HCT116 (cell line): ENCODE measurements at regions not wholly inside any gene's neighbourhood (a gene's known extent, or its start where the extent isn't known, plus 50 kb on each side); places are given as distances from the start of the nearest gene placed in this dataset.

ENCODE experiments used
- CTCF ChIP-seq, 3 experiments: fragments of 200-600 bp in 1 of 3; sonication (generic) in 1 of 3; IDR thresholded peaks in 2 of 3; conservative IDR thresholded peaks in 1 of 3; 2 replicates each; pipeline ENCODE4 v1.5.1; 2012 to 2017; ENCODE audit warnings: low read depth in 2 of 3, low read length in 2 of 3, antibody characterized with exemption in 1 of 3, borderline replicate concordance in 1 of 3, control low read depth in 1 of 3, mild to moderate bottlenecking in 1 of 3, mixed read lengths in 1 of 3, mixed run types in 1 of 3, moderate library complexity in 1 of 3; ENCODE audit not compliant: insufficient read depth in 1 of 3
- EZH2 ChIP-seq: fragments of 200-600 bp; sonication (generic); IDR thresholded peaks from 2 replicates; pipeline ENCODE4 v1.6.1; 2017; ENCODE audit warnings: antibody characterized with exemption, mixed run types
- MAX ChIP-seq: IDR thresholded peaks from 2 replicates; pipeline ENCODE4 v1.6.1; 2012
- POLR2A ChIP-seq: IDR thresholded peaks from 2 replicates; pipeline ENCODE4 v1.7.0; 2011; ENCODE audit warnings: borderline replicate concordance; ENCODE audit not compliant: insufficient read depth, insufficient read length; ENCODE audit errors: extremely low read depth
- POLR2AphosphoS5 ChIP-seq: IDR thresholded peaks from 2 replicates; pipeline ENCODE4 v1.6.1; 2011; ENCODE audit warnings: mild to moderate bottlenecking, low read depth, low read length, moderate library complexity
- RAD21 ChIP-seq: IDR thresholded peaks from 2 replicates; pipeline ENCODE4 v1.6.1; 2012; ENCODE audit warnings: low read depth, mild to moderate bottlenecking

- TF ChIP-seq POLR2AphosphoS5 (no peak), CTCF (IDR thresholded peaks at IDR 0.05 in 2 of 3, conservative IDR thresholded peaks at IDR 0.05 in 1 of 3; ENCODE audit: borderline replicate concordance in 1 of 3, insufficient read depth in 1 of 3, low read depth in 2 of 3, low read length in 2 of 3) (no peak), POLR2A (no peak), MAX (no peak), RAD21 (no peak), EZH2 (no peak)
Measured at GRCh38 chr1:209406168-209406567, 177.3 kb upstream of the CAMK1G start.
